Astrocyte of the cerebellum (primary cell): ENCODE measurements at regions not wholly inside any gene's neighbourhood (a gene's known extent, or its start where the extent isn't known, plus 50 kb on each side); places are given as distances from the start of the nearest gene placed in this dataset.

Experiments
- DNase-seq: peaks from one replicate; pipeline ENCODE4 v3.0.0-alpha.2; 2011; ENCODE audit warnings: low read depth
- H3K4me3 ChIP-seq: 2 replicates; pipeline ENCODE4 v1.5.1; 2011; ENCODE audit warnings: mild to moderate bottlenecking, low read depth, low read length, moderate library complexity
- in situ Hi-C: cut with HindIII; loops from 2 replicates; pipeline ENCODE4 v1.10.0; 2017; ENCODE audit warnings: low sequenced_read_pairs
- TF ChIP-seq, protein P1 (sequence below): IDR thresholded peaks from 2 replicates; pipeline ENCODE4 v1.5.1; 2012; ENCODE audit warnings: low read length, low read depth, moderate library complexity, mild to moderate bottlenecking; ENCODE audit errors: missing control alignments

DNA sequence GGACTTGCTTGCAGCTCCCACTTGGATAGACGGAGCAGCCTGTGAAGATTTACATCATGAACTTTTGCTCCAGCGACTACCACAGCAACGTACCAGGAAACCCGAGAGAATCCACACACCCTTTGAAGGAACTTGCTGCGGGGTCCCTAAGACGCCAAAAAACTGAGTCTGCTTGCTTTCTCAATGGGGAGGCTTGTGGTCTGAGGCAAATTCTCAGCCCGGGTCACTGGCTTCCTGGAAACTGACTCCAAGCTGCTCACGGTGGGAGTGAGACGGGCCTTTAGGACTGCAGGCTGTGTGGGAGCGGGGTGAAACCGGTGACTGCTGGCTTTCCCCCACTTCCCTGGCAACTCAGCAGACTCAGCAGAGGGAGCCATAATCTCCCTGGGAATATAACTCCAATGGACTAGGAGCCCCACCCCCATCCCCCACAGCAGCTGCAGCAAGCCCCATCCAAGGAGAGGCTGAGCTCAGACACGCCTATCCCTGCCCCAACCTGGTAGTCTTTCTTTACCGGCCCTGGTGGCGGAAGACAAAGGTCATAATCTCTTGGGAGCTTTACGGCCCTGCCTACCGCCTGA, 466.0 kb downstream of the CAAP1 start:
- no peak overlapping the region for H3K4me3 ChIP-seq
- DNase-seq, result no peak
- TF ChIP-seq, protein P1, sequence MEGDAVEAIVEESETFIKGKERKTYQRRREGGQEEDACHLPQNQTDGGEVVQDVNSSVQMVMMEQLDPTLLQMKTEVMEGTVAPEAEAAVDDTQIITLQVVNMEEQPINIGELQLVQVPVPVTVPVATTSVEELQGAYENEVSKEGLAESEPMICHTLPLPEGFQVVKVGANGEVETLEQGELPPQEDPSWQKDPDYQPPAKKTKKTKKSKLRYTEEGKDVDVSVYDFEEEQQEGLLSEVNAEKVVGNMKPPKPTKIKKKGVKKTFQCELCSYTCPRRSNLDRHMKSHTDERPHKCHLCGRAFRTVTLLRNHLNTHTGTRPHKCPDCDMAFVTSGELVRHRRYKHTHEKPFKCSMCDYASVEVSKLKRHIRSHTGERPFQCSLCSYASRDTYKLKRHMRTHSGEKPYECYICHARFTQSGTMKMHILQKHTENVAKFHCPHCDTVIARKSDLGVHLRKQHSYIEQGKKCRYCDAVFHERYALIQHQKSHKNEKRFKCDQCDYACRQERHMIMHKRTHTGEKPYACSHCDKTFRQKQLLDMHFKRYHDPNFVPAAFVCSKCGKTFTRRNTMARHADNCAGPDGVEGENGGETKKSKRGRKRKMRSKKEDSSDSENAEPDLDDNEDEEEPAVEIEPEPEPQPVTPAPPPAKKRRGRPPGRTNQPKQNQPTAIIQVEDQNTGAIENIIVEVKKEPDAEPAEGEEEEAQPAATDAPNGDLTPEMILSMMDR, result no peak
- in situ Hi-C loops, result no loop called here

DNA sequence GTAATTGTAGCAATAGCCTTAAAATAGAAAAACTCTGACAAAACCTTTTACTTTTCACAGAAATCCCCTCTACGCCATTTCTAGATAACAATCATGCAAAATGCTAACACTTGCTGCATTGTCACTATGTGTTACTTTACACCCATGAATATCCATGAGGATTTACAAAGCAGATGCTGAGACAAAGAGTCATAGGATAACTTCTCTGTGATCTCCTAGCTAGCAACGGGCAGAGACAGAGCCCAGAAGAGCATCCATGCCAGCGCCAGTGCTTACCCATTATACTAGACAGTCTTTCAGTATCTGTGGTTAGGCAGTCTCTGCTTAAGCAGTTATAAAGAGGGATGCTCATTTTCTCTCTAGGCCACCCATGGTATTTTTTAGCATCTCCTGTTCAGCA, 474.1 kb downstream of the CAAP1 start:
- in situ Hi-C loops, result no loop called here
- DNase-seq, result no peak
- TF ChIP-seq, protein P1, result no peak
- H3K4me3 ChIP-seq, result no peak overlapping the region

DNA sequence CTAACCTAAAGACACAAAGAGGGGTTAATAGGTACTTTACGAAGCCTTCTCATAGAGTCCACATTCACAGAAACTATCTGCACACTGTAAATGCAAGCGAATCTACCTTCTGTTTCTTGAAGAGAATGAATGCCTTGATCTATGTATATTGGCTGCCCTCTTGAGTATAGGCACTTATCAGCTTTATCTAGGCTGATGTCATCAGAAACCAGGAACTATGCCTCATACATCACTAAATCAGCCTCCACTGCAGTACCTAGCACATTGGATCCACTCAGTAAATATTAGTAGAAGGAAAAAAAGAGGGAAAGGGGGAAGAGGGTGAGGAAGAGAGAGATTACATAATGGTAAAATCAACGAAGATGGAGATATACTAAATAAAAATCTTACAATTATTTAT, 477.1 kb downstream of the CAAP1 start:
- TF ChIP-seq, protein P1, result no peak
- H3K4me3 ChIP-seq, result no peak overlapping the region
- DNase-seq, result no peak
- in situ Hi-C loops, result no loop called here

DNA sequence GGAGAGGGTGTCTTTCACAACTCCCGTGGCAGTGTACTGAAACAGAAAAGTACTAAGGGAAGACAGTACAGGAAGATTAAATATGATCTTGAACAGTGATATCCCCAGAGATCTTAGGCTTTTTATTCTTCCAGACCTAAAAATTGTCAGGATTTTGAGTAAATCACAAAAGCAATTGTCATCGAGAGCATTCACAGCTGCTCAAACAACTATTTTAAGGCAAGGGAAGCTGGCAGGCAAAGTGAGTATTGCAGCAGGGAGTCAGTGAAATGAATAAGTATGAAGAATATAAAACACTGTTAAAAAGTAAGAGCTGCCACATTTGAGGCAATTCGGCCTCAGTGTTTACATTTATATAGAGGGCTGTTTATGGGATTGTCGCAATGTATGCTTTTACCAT, 479.0 kb downstream of the CAAP1 start:
- in situ Hi-C loops, result no loop called here
- TF ChIP-seq, protein P1, result no peak
- no peak overlapping the region for H3K4me3 ChIP-seq
- no peak for DNase-seq

DNA sequence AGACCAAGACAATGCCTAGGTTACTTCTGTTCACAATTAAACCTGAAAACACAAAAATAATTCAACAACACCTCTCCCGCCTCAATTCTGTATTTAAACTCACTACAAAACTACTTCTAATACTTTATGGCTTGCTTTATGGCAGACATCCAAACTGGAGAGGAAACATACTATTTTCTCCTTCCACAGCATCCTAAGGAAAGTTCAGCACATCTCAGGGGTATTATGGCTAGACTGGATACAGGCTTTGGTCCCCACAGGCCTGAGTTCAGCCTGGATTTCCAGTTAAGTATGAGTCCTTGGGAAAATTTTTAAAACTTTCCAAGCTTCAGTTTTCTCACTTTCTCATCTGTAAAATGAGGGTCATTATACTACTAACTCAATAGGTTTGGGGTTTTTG, 480.2 kb downstream of the CAAP1 start:
- in situ Hi-C loops, result no loop called here
- TF ChIP-seq, protein P1, result no peak
- H3K4me3 ChIP-seq, result no peak overlapping the region
- no peak for DNase-seq

DNA sequence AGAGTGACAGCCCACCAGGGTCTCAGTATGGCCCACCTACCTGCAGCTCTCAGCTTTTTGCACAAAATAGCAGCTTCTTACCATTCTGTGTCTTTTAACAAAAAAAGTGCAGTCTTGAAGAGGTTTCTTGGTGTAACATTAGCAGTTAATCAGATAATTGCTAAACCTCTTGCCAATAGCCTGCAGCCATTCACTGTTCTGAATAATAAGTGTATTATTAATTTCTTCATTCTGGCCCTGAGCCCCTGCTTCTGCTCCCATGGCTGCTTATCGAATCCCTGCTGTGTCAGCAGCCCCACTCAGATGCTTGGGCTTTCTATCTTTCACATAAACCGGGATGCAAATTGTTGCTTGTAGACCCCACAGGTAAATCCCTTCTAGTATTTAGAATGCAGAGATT, 485.9 kb downstream of the CAAP1 start:
- no peak overlapping the region for H3K4me3 ChIP-seq
- TF ChIP-seq, protein P1, result no peak
- in situ Hi-C loops, result no loop called here
- DNase-seq, result no peak

DNA sequence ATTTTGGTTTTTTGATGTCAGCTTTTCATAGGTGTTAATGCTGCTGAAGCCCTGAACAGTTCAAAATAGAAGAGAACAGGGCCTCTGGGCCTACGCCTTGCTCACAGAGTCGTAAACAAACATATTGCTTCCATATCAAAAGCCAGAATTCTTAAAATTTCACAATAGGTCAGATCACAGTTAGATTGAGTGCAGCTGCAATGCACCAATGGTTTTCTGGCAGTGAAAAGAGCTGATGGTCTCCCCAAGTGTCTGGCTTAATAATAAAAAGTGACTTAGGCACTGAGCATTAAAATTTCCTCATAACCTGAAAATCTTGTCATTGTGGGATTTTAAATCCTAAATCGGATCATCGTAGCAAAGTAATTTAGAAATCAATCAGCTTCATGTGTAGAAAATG, 493.0 kb downstream of the CAAP1 start:
- DNase-seq, result no peak
- H3K4me3 ChIP-seq, result no peak overlapping the region
- in situ Hi-C loops, result no loop called here
- TF ChIP-seq, protein P1, result no peak
